ENCODE measurements at regions not wholly inside any gene's neighbourhood (a gene's known extent, or its start where the extent isn't known, plus 50 kb on each side); places are given as distances from the start of the nearest gene placed in this dataset.

GRCh38 chr4:57320217-57320616, 210.0 kb upstream of the IGFBP7 start:
- TF ChIP-seq POLR2A (IDR thresholded peaks at IDR 0.05) (no peak), CTCF (IDR thresholded peaks at IDR 0.05) (no peak)

Data from heart left ventricle (tissue), 13 donors.